GM10266 (cell line): ENCODE measurements at regions not wholly inside any gene's neighbourhood (a gene's known extent, or its start where the extent isn't known, plus 50 kb on each side); places are given as distances from the start of the nearest gene placed in this dataset.

Source experiments
- DNase-seq: peaks from one replicate; pipeline ENCODE4 v3.0.0; 2012; ENCODE audit errors: extremely low spot score
- CTCF ChIP-seq: IDR thresholded peaks from 2 replicates; pipeline ENCODE4 v1.5.1; 2012; ENCODE audit warnings: mild to moderate bottlenecking, low read depth; ENCODE audit not compliant: control insufficient read depth, insufficient read depth; ENCODE audit errors: missing control alignments

GRCh38 chr5:86354664-86355063 lies 263.1 kb upstream of the COX7C start:
- DNase-seq: no peak
- no peak for TF ChIP-seq CTCF

- TF ChIP-seq CTCF: no peak
These were observed 256.9 kb upstream of the COX7C start for GRCh38 chr5:86360801-86361200.

GRCh38 chr5:86371061-86371460 lies 246.7 kb upstream of the COX7C start:
- DNase-seq: no peak
- no peak for TF ChIP-seq CTCF

More at GRCh38 chr5:86360801-86361200, 256.9 kb upstream of the COX7C start:
- no peak for DNase-seq

GRCh38 chr5:86374611-86375010 lies 243.1 kb upstream of the COX7C start:
- no peak for DNase-seq
- no peak for TF ChIP-seq CTCF

- no peak for TF ChIP-seq CTCF
- no peak for DNase-seq
These were observed 241.5 kb upstream of the COX7C start for GRCh38 chr5:86376214-86376613.

GRCh38 chr5:86403190-86403589 lies 214.6 kb upstream of the COX7C start:
- no peak for DNase-seq
- TF ChIP-seq CTCF: no peak

GRCh38 chr5:86404256-86404655 lies 213.5 kb upstream of the COX7C start:
- TF ChIP-seq CTCF: no peak
- DNase-seq: no peak
